ENCODE measurements at regions not wholly inside any gene's neighbourhood (a gene's known extent, or its start where the extent isn't known, plus 50 kb on each side); places are given as distances from the start of the nearest gene placed in this dataset.

DNA sequence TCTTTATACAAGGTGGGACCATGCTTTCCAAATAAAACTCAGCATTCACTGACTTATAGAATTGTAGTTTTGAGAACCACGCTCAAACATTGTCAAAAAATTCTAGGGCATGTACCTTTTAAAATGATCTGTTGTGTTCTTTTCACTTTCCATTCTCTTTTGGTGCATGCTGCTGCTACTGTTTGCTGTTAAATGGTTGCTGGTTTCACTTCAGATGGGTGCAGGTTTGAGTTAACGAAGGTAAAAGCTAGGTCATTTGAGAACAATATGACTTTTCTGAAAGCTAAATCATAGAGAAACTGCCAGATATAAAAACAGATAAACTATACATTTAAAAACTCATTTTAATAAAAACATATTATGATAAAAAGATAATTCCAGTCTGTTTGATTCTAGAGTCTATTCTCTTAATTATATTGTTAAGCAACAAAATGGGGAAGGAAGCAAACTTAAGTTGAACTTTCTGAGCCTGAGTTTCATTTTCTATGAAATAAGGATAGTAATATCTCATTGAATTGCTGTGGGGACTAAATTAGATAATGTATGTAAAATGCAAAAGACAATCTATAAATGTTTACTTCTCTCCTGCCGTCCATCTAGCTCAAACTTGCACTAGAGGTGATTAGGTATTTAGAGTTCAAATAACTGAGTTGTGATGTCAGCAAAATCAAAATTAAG, 82.4 kb downstream of the OXSM start:
- TF ChIP-seq, protein P1, sequence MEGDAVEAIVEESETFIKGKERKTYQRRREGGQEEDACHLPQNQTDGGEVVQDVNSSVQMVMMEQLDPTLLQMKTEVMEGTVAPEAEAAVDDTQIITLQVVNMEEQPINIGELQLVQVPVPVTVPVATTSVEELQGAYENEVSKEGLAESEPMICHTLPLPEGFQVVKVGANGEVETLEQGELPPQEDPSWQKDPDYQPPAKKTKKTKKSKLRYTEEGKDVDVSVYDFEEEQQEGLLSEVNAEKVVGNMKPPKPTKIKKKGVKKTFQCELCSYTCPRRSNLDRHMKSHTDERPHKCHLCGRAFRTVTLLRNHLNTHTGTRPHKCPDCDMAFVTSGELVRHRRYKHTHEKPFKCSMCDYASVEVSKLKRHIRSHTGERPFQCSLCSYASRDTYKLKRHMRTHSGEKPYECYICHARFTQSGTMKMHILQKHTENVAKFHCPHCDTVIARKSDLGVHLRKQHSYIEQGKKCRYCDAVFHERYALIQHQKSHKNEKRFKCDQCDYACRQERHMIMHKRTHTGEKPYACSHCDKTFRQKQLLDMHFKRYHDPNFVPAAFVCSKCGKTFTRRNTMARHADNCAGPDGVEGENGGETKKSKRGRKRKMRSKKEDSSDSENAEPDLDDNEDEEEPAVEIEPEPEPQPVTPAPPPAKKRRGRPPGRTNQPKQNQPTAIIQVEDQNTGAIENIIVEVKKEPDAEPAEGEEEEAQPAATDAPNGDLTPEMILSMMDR (conservative IDR thresholded peaks at IDR 0.05; ENCODE audit: low read depth, low read length) = no peak
- DNase-seq (ENCODE audit: low read depth) = no peak
- H3K4me3 ChIP-seq (ENCODE audit: low read length) = no peak overlapping the region

GRCh38 chr3:25883492-25883891, 93.6 kb downstream of the OXSM start:
- no peak overlapping the region for H3K4me3 ChIP-seq (ENCODE audit: low read length)
- TF ChIP-seq, protein P1 (conservative IDR thresholded peaks at IDR 0.05; ENCODE audit: low read depth, low read length) = no peak

GRCh38 chr3:25884981-25885380, 95.1 kb downstream of the OXSM start:
- TF ChIP-seq, protein P1 (conservative IDR thresholded peaks at IDR 0.05; ENCODE audit: low read depth, low read length) = no peak
- H3K4me3 ChIP-seq (ENCODE audit: low read length) = no peak overlapping the region
- DNase-seq (ENCODE audit: low read depth) = no peak

More at GRCh38 chr3:25883492-25883891, 93.6 kb downstream of the OXSM start:
- no peak for DNase-seq (ENCODE audit: low read depth)

- DNase-seq (ENCODE audit: low read depth) = peak; percentile 74
- H3K4me3 ChIP-seq (ENCODE audit: low read length) = no peak overlapping the region
Measured at GRCh38 chr3:25885544-25885943, 95.7 kb downstream of the OXSM start.

GRCh38 chr3:25887907-25888306, 98.0 kb downstream of the OXSM start:
- DNase-seq (ENCODE audit: low read depth) = no peak
- TF ChIP-seq, protein P1 (conservative IDR thresholded peaks at IDR 0.05; ENCODE audit: low read depth, low read length) = no peak

More at GRCh38 chr3:25885544-25885943, 95.7 kb downstream of the OXSM start:
- TF ChIP-seq, protein P1 (conservative IDR thresholded peaks at IDR 0.05; ENCODE audit: low read depth, low read length) = no peak

DNA sequence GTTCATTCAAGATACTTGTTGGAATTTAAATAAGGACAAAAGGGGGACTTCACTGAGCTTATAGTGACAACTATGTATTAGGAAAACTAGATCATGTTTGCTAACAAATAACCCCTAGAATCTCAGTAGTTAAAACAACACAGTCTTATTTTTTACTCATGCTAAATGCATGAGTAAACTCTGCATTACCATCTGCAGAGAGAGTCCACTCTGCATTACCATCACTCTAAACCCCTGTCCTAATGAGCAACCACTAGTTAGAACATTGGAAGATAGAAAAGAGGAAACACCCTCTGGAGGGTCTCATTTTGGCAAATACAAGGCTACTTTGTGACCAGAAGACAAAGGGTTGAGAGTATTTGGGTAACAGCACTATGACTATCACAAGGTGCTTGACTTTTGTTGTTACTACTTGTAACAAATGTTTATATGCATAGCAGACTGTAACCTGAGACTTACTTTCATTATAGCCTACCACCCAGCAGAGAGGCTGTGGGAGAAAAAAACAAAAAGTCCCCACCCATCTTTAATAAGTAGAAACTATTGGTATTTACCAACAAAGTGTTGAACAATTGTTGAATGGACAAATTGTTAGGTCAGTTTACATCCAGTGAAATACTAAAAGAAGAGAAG, 99.1 kb downstream of the OXSM start:
- no peak overlapping the region for H3K4me3 ChIP-seq (ENCODE audit: low read length)
- DNase-seq (ENCODE audit: low read depth) = no peak
- TF ChIP-seq, protein P1 (conservative IDR thresholded peaks at IDR 0.05; ENCODE audit: low read depth, low read length) = no peak

More at GRCh38 chr3:25887907-25888306, 98.0 kb downstream of the OXSM start:
- no peak overlapping the region for H3K4me3 ChIP-seq (ENCODE audit: low read length)

DNA sequence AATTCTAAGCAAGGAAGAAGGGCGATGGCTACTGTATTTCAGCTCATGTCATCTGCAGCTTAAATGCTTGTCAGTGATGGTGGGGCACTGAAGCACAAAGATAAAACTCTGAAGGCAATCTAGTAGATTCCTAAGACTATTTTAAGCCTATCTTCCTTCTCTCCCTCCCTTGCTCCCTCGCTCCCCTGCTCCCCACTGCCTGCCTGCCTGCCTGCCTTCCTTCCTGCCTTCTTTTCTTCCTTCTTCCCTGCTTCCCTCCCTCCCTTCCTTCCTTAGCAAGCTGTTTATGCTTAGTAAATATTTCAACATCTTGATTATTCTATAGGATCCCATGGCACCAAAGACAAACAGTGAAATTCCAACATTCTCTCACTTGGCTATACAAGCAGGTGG, 99.6 kb downstream of the OXSM start:
- TF ChIP-seq, protein P1 (conservative IDR thresholded peaks at IDR 0.05; ENCODE audit: low read depth, low read length) = no peak
- H3K4me3 ChIP-seq (ENCODE audit: low read length) = no peak overlapping the region
- no peak for DNase-seq (ENCODE audit: low read depth)

Measured in retinal pigment epithelial cell (primary cell).